ENCODE measurements at regions not wholly inside any gene's neighbourhood (a gene's known extent, or its start where the extent isn't known, plus 50 kb on each side); places are given as distances from the start of the nearest gene placed in this dataset.

DNA sequence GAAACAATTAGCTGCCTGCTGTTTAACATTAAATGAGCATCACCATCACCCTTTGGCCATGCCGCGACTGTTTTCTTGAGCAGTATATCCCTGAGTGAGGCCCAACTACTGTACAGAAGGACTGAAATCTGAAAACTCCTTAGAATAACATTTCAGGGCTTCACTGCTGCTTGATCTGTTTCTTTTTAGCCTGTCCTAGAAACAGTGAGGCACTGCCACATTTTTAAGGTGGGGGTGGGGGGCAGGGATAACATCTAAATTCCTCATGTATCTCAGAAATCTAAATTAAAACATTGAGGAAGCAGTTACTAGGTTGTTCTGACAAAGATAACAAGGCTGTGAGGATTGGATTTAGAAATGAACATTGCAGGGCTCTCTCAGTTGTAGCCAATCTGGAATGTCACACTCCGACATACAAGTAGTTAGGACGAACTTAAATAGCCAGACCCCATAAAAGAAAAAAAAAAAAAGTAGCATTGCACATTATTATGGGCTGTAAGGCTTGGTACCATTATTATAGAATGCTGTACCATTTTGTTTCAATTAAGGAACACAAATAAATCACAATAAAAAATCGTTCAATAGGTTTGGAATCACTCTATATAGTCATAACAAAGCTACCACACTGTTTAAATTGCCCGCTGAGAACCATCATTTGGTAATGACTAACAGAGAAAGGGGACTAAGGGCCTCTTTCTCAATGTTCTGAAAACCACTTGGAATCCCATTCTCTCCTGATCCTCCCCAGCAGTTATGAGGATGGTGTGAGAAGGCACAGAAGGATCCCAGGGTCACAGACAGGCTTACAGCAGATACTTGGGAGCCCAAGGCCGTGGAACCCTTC, 256.1 kb downstream of the INHBA start:
- TF ChIP-seq, protein P1, sequence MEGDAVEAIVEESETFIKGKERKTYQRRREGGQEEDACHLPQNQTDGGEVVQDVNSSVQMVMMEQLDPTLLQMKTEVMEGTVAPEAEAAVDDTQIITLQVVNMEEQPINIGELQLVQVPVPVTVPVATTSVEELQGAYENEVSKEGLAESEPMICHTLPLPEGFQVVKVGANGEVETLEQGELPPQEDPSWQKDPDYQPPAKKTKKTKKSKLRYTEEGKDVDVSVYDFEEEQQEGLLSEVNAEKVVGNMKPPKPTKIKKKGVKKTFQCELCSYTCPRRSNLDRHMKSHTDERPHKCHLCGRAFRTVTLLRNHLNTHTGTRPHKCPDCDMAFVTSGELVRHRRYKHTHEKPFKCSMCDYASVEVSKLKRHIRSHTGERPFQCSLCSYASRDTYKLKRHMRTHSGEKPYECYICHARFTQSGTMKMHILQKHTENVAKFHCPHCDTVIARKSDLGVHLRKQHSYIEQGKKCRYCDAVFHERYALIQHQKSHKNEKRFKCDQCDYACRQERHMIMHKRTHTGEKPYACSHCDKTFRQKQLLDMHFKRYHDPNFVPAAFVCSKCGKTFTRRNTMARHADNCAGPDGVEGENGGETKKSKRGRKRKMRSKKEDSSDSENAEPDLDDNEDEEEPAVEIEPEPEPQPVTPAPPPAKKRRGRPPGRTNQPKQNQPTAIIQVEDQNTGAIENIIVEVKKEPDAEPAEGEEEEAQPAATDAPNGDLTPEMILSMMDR (conservative IDR thresholded peaks at IDR 0.05; ENCODE audit: low read length): no peak
- TF ChIP-seq EZH2phosphoT487 (IDR thresholded peaks at IDR 0.05; ENCODE audit: borderline replicate concordance, low read depth, low read length): no peak
